ENCODE measurements at regions not wholly inside any gene's neighbourhood (a gene's known extent, or its start where the extent isn't known, plus 50 kb on each side); places are given as distances from the start of the nearest gene placed in this dataset.

DNA sequence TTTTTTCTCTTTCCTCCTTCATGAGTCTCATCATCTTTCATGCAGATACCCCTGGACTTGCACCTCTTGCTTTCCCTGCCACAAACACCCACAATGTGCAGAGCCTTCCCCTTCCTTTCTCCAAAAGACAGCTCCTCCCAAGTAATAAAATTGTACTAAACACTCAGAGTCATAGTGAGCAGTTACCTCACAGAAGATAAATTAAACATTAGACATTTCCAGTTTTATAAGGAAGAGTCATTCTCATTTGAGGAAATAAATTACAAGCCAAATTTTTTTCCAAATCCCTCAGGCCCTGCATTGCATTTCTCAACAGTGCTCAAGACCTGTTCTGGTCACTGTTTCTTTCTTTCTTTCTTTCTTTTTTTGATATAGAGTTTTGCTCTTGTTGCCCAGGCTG is 131.5 kb downstream of the ATPSCKMT start:
- POLR2A ChIA-PET = no interaction called here
- no peak for DNase-seq (ENCODE audit: extremely low spot score)
- TF ChIP-seq HDGF (IDR thresholded peaks at IDR 0.05; ENCODE audit: borderline replicate concordance) (no peak), CTBP1 (IDR thresholded peaks at IDR 0.05; ENCODE audit: borderline replicate concordance) (no peak), NFRKB (IDR thresholded peaks at IDR 0.05) (no peak), ZNF384 (IDR thresholded peaks at IDR 0.05) (no peak), LEF1 (IDR thresholded peaks at IDR 0.05; ENCODE audit: borderline replicate concordance) (no peak), ARNT (IDR thresholded peaks at IDR 0.05) (no peak), FOXM1 (IDR thresholded peaks at IDR 0.05; ENCODE audit: borderline replicate concordance) (no peak), ELF4 (IDR thresholded peaks at IDR 0.05) (no peak), TARDBP (IDR thresholded peaks at IDR 0.05) (no peak), FOXK2 (IDR thresholded peaks at IDR 0.05) (no peak), FOXA1 (IDR thresholded peaks at IDR 0.05) (no peak), BHLHE40 (IDR thresholded peaks at IDR 0.05; ENCODE audit: borderline replicate concordance) (no peak), SUZ12 (IDR thresholded peaks at IDR 0.05) (no peak), SP1 (IDR thresholded peaks at IDR 0.05) (no peak), L3MBTL2 (conservative IDR thresholded peaks at IDR 0.05) (no peak)
- TF ChIP-seq, protein P1, sequence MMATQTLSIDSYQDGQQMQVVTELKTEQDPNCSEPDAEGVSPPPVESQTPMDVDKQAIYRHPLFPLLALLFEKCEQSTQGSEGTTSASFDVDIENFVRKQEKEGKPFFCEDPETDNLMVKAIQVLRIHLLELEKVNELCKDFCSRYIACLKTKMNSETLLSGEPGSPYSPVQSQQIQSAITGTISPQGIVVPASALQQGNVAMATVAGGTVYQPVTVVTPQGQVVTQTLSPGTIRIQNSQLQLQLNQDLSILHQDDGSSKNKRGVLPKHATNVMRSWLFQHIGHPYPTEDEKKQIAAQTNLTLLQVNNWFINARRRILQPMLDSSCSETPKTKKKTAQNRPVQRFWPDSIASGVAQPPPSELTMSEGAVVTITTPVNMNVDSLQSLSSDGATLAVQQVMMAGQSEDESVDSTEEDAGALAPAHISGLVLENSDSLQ (IDR thresholded peaks at IDR 0.05) = no peak
- CTCF ChIA-PET = no interaction called here

DNA sequence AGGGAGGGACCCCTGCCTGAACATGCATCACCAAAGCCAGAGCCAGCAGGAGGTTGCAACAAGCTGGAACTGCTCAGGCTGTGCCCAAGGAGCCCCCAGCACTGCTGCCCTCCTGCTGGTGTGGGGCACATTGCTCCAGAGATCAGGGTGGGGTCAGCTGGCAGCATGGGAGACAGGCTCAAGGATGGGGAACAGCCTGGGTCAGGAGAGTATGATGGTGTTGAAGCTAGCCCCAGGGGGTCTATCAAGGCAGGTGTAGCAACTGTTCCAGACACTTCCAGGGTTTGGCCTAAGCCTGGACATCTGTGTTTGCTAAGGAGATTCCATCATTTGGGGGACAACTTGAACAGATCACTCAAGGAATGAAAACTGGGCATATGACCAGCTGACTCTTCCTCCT is 133.1 kb downstream of the ATPSCKMT start:
- CTCF ChIA-PET = no interaction called here

DNA sequence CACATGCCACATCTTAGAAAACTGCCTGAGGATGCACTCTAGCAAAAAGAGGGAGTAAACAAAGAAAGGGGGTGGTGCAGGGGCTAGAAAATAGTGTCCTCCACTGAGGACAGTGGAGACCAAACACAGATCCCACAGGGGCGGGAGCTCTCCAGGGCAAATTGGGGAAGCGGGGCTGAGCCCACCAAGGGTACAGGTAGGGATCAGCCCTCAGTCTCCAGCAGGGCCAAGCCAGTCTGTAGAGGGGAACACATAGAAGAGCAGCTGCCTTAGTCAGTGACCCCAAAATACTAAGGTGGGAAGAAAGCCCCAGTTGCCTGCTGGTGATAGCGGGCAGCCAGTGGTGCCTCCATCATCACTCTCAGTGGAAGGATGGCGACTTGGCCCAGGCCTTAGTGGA is 134.0 kb downstream of the ATPSCKMT start:
- TF ChIP-seq LEF1 (IDR thresholded peaks at IDR 0.05; ENCODE audit: borderline replicate concordance) = no peak
- TF ChIP-seq ZNF384 (IDR thresholded peaks at IDR 0.05) = no peak
- no peak for TF ChIP-seq ELF4 (IDR thresholded peaks at IDR 0.05)
- no peak for TF ChIP-seq NFRKB (IDR thresholded peaks at IDR 0.05)
- TF ChIP-seq FOXK2 (IDR thresholded peaks at IDR 0.05) = no peak
- no peak for TF ChIP-seq L3MBTL2 (conservative IDR thresholded peaks at IDR 0.05)
- TF ChIP-seq ARNT (IDR thresholded peaks at IDR 0.05) = no peak
- no peak for TF ChIP-seq BHLHE40 (IDR thresholded peaks at IDR 0.05; ENCODE audit: borderline replicate concordance)
- TF ChIP-seq CTBP1 (IDR thresholded peaks at IDR 0.05; ENCODE audit: borderline replicate concordance) = no peak
- no peak for TF ChIP-seq SP1 (IDR thresholded peaks at IDR 0.05)
- TF ChIP-seq, protein P1 (IDR thresholded peaks at IDR 0.05) = no peak
- TF ChIP-seq TARDBP (IDR thresholded peaks at IDR 0.05) = no peak
- TF ChIP-seq FOXA1 (IDR thresholded peaks at IDR 0.05) = no peak
- TF ChIP-seq HDGF (IDR thresholded peaks at IDR 0.05; ENCODE audit: borderline replicate concordance) = no peak
- no peak for TF ChIP-seq FOXM1 (IDR thresholded peaks at IDR 0.05; ENCODE audit: borderline replicate concordance)
- TF ChIP-seq SUZ12 (IDR thresholded peaks at IDR 0.05) = no peak
- no peak for DNase-seq (ENCODE audit: extremely low spot score)
- POLR2A ChIA-PET = no interaction called here
- CTCF ChIA-PET = no interaction called here

More for the DNA sequence above, 133.1 kb downstream of the ATPSCKMT start:
- POLR2A ChIA-PET = no interaction called here
- TF ChIP-seq TARDBP (IDR thresholded peaks at IDR 0.05) = no peak
- no peak for TF ChIP-seq HDGF (IDR thresholded peaks at IDR 0.05; ENCODE audit: borderline replicate concordance)
- TF ChIP-seq NFRKB (IDR thresholded peaks at IDR 0.05) = no peak
- TF ChIP-seq L3MBTL2 (conservative IDR thresholded peaks at IDR 0.05) = no peak
- TF ChIP-seq ELF4 (IDR thresholded peaks at IDR 0.05) = no peak
- TF ChIP-seq ZNF384 (IDR thresholded peaks at IDR 0.05) = no peak
- TF ChIP-seq, protein P1 (IDR thresholded peaks at IDR 0.05) = no peak
- no peak for TF ChIP-seq BHLHE40 (IDR thresholded peaks at IDR 0.05; ENCODE audit: borderline replicate concordance)
- no peak for TF ChIP-seq SP1 (IDR thresholded peaks at IDR 0.05)
- TF ChIP-seq FOXK2 (IDR thresholded peaks at IDR 0.05) = no peak
- no peak for TF ChIP-seq SUZ12 (IDR thresholded peaks at IDR 0.05)
- TF ChIP-seq CTBP1 (IDR thresholded peaks at IDR 0.05; ENCODE audit: borderline replicate concordance) = no peak
- TF ChIP-seq FOXA1 (IDR thresholded peaks at IDR 0.05) = no peak
- DNase-seq (ENCODE audit: extremely low spot score) = no peak

DNA sequence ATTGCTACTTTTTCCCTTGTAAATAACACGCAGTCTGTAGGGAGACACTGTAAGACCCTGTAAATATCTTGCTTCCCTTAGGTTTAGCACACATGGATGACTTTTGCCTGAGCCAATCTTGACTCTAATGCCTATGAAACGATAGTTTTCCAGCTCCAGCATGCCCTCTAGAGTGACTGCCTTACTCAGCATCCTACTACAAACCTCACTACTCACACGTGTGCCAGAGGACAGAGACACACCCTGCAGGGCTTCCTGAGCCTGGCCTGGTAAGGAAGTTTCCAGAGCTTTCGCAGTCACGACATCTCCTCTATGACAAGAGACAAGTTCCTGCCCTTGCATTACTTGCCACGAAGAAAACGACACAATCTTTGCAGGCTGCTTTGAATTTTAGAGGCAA is 138.1 kb downstream of the ATPSCKMT start:
- peak; percentile 55 for DNase-seq (ENCODE audit: extremely low spot score)
- TF ChIP-seq ZNF384 (IDR thresholded peaks at IDR 0.05) = no peak
- TF ChIP-seq FOXM1 (IDR thresholded peaks at IDR 0.05; ENCODE audit: borderline replicate concordance) = no peak
- no peak for TF ChIP-seq TARDBP (IDR thresholded peaks at IDR 0.05)
- TF ChIP-seq HDGF (IDR thresholded peaks at IDR 0.05; ENCODE audit: borderline replicate concordance) = no peak
- CTCF ChIA-PET = no interaction called here
- POLR2A ChIA-PET = no interaction called here

DNA sequence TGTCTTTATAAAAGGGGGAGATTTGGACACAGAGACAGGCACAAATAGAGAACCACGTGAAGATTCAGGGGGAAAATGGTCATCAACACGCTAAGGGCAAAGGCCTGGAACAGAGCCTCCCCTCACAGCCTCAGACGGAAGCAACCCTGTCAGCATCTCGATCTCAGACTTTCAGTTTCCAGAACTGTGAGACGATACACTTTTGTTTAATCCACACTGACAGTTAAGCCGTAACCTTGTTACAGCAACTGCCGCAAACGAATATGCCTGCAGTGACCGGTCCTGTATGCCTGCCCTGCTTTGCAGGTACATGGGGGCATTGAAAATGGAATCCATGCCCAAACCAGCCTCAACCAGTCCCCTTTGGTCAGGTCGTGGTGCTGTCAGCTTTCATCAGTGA is 139.5 kb downstream of the ATPSCKMT start:
- ChIA-PET POLR2A (no interaction called here), CTCF (no interaction called here)
- TF ChIP-seq FOXA1 (IDR thresholded peaks at IDR 0.05) = no peak
- no peak for DNase-seq (ENCODE audit: extremely low spot score)

DNA sequence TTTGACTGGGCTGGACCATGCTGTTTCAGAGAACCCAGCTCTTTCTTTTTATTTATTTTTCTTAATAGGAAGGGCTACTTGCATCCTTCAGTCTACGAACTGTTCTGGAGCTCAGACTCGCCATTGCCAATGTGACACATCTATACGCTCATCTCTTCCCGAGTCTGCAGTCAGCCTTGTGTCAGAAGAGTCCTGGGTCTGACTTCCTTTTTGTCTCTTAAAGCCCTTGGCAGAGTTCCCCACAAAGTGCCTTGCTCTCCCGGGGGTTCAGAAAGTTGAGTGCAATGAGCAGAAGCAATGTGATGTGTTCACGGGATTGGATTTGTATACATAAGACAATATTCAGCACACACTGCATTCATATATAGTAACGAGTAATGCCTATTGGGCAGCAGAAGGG is 140.4 kb downstream of the ATPSCKMT start:
- ChIA-PET POLR2A (no interaction called here), CTCF (interaction anchor here (1.0 kb wide), 1 partner anchor 15 kb away, joined by 6 read pairs; no protein-coding TSS in a partner anchor)
- no peak for DNase-seq (ENCODE audit: extremely low spot score)
- TF ChIP-seq, protein P1 (IDR thresholded peaks at IDR 0.05) = no peak
- TF ChIP-seq FOXA1 (IDR thresholded peaks at IDR 0.05) (no peak), BHLHE40 (IDR thresholded peaks at IDR 0.05; ENCODE audit: borderline replicate concordance) (no peak), ZNF384 (IDR thresholded peaks at IDR 0.05) (no peak), TARDBP (IDR thresholded peaks at IDR 0.05) (no peak), ARNT (IDR thresholded peaks at IDR 0.05) (no peak), L3MBTL2 (conservative IDR thresholded peaks at IDR 0.05) (no peak), HDGF (IDR thresholded peaks at IDR 0.05; ENCODE audit: borderline replicate concordance) (no peak), CTBP1 (IDR thresholded peaks at IDR 0.05; ENCODE audit: borderline replicate concordance) (no peak), NFRKB (IDR thresholded peaks at IDR 0.05) (no peak), FOXM1 (IDR thresholded peaks at IDR 0.05; ENCODE audit: borderline replicate concordance) (no peak), SUZ12 (IDR thresholded peaks at IDR 0.05) (no peak), FOXK2 (IDR thresholded peaks at IDR 0.05) (no peak)
